Body of pancreas (tissue), 4 donors: ENCODE measurements at regions not wholly inside any gene's neighbourhood (a gene's known extent, or its start where the extent isn't known, plus 50 kb on each side); places are given as distances from the start of the nearest gene placed in this dataset.

Experiments
- ATAC-seq: fragments of 150-250 bp; one replicate; pipeline ENCODE4 v1.9.1; 2016
- DNase-seq, 4 donors: peaks; one replicate each; pipeline ENCODE4 v3.0.0-alpha.2; 2019
- H3K27ac ChIP-seq, 4 donors: fragments of 200-600 bp; sonication (generic); 1 replicate in 3 of 4; 2 replicates in 1 of 4; pipeline versions ENCODE4 v1.5.1 to v1.6.1; 2016 to 2019; ENCODE audit warnings: mild to moderate bottlenecking in 1 of 4, mixed read lengths in 1 of 4, moderate library complexity in 1 of 4
- H3K27me3 ChIP-seq, 2 donors: fragments of 200-600 bp; sonication (generic); one replicate each; pipeline ENCODE4 v1.6.0; 2016; ENCODE audit warnings: mild to moderate bottlenecking in 1 of 2
- H3K36me3 ChIP-seq, 2 donors: fragments of 200-600 bp; sonication (generic); replicated peaks in 1 of 2; 2 replicates each; pipeline ENCODE4 v1.5.1; 2016; ENCODE audit warnings: low read depth in 2 of 2; ENCODE audit not compliant: insufficient read depth in 1 of 2
- H3K4me1 ChIP-seq: fragments of 200-600 bp; sonication (generic); one replicate; pipeline ENCODE4 v1.6.0; 2016
- H3K4me3 ChIP-seq, 2 donors: fragments of 200-600 bp; sonication (generic); 1 replicate in 1 of 2; 2 replicates in 1 of 2; pipeline ENCODE4 v1.5.1; 2016 to 2019
- H3K9me3 ChIP-seq, 3 donors: fragments of 200-600 bp; sonication (generic); 1 replicate in 2 of 3; 2 replicates in 1 of 3; pipeline ENCODE4 v1.5.1; 2016
- CTCF ChIP-seq, 7 experiments: fragments of 450-650 bp in 4 of 7; fragments of 200-600 bp in 3 of 7; sonication (generic) in 3 of 7; IDR thresholded peaks; one replicate each; pipeline ENCODE4 v1.5.1; 2016 to 2019; ENCODE audit warnings: antibody characterized with exemption in 7 of 7
- POLR2A ChIP-seq, 3 donors: fragments of 450-650 bp; IDR thresholded peaks; one replicate each; pipeline ENCODE4 v1.6.1; 2016; ENCODE audit warnings: antibody characterized with exemption in 3 of 3, mild to moderate bottlenecking in 2 of 3
- WGBS, 2 donors: methylation state at CpG; one replicate each; pipeline ENCODE4 v1.1.5; 2017; 5-methylcytosine and 5-hydroxymethylcytosine counted together
- intact Hi-C: fragments of 100-400 bp; cut with DNase I; formaldehyde crosslinking; loops from one replicate; pipeline ENCODE4 v1.15.1; 2023

GRCh38 chr22:49415151-49415951 is 412.3 kb downstream of the BRD1 start:
- DNase-seq, result no peak
- TF ChIP-seq CTCF (IDR thresholded peaks at IDR 0.05) (no peak), POLR2A (IDR thresholded peaks at IDR 0.05) (no peak)
- 30 to 43% methylated on average over 20 to 21 of the region's 21 CpGs for WGBS, 2 donors
- no peaks in the 10 kb centered on the region for H3K4me1 ChIP-seq
- no peaks in the 10 kb centered on the region for H3K27me3 ChIP-seq
- no peaks in the 10 kb centered on the region for H3K36me3 ChIP-seq
- H3K27ac ChIP-seq, result no peak overlapping the region
- no peak overlapping the region for H3K4me3 ChIP-seq
- ATAC-seq, result no peak
- H3K9me3 ChIP-seq, result no peaks in the 10 kb centered on the region
- intact Hi-C loops, result loop anchor here (10.0 kb wide), 1 partner anchor 61 kb away; no protein-coding TSS in a partner anchor

GRCh38 chr22:49413551-49413950 is 414.1 kb downstream of the BRD1 start:
- no peak for TF ChIP-seq POLR2A (IDR thresholded peaks at IDR 0.05)
- no peak for TF ChIP-seq CTCF (IDR thresholded peaks at IDR 0.05)
- ATAC-seq, result no peak
- whole genome bisulfite sequencing, 2 donors, result 53 to 67% methylated on average over 4 to 9 of the region's 9 CpGs

GRCh38 chr22:49413146-49413545 is 414.5 kb downstream of the BRD1 start:
- Histone ChIP-seq H3K27ac (no peak overlapping the region), H3K9me3 (no peaks in the 10 kb centered on the region), H3K27me3 (no peaks in the 10 kb centered on the region), H3K4me1 (no peaks in the 10 kb centered on the region), H3K36me3 (no peaks in the 10 kb centered on the region), H3K4me3 (no peak overlapping the region)
- intact Hi-C loops, result loop anchor here (10.0 kb wide), 1 partner anchor 58 kb away; no protein-coding TSS in a partner anchor
- TF ChIP-seq CTCF (IDR thresholded peaks at IDR 0.05), result no peak
- no peak for TF ChIP-seq POLR2A (IDR thresholded peaks at IDR 0.05)
- WGBS, 2 donors, result 41 to 64% methylated on average over 6 to 8 of the region's 8 CpGs
- ATAC-seq (no peak), DNase-seq (no peak)

More at GRCh38 chr22:49413551-49413950, 414.1 kb downstream of the BRD1 start:
- Histone ChIP-seq H3K4me1 (no peaks in the 10 kb centered on the region), H3K36me3 (no peaks in the 10 kb centered on the region), H3K4me3 (no peak overlapping the region), H3K9me3 (no peaks in the 10 kb centered on the region), H3K27me3 (no peaks in the 10 kb centered on the region), H3K27ac (no peak overlapping the region)
- intact Hi-C loops, result loop anchor here (10.0 kb wide), 1 partner anchor 59 kb away; no protein-coding TSS in a partner anchor
- no peak for DNase-seq

GRCh38 chr22:49412236-49412635 is 415.4 kb downstream of the BRD1 start:
- no peaks in the 10 kb centered on the region for H3K27me3 ChIP-seq
- DNase-seq (no peak), ATAC-seq (no peak)
- 64 to 69% methylated on average over 13 of the region's 13 CpGs for WGBS, 2 donors
- H3K36me3 ChIP-seq, result no peaks in the 10 kb centered on the region
- H3K4me1 ChIP-seq, result no peaks in the 10 kb centered on the region
- TF ChIP-seq POLR2A (IDR thresholded peaks at IDR 0.05) (no peak), CTCF (IDR thresholded peaks at IDR 0.05) (no peak)
- no peak overlapping the region for H3K27ac ChIP-seq
- H3K9me3 ChIP-seq, result no peaks in the 10 kb centered on the region
- intact Hi-C loops, result loop anchor here (10.0 kb wide), 1 partner anchor 57 kb away; no protein-coding TSS in a partner anchor
- no peak overlapping the region for H3K4me3 ChIP-seq
